Sigmoid colon (tissue), 4 donors: ENCODE measurements at regions not wholly inside any gene's neighbourhood (a gene's known extent, or its start where the extent isn't known, plus 50 kb on each side); places are given as distances from the start of the nearest gene placed in this dataset.

Experiments
- CTCF ChIP-seq, 4 experiments: fragments of 450-650 bp in 3 of 4; fragments of 200-600 bp in 1 of 4; IDR thresholded peaks; one replicate each; pipeline ENCODE4 v1.5.1; 2016 to 2019; ENCODE audit warnings: antibody characterized with exemption in 4 of 4, mild to moderate bottlenecking in 3 of 4, moderate library complexity in 2 of 4
- EP300 ChIP-seq, 4 donors: sonication (generic); formaldehyde crosslinking; IDR thresholded peaks; one replicate each; pipeline ENCODE4 v1.6.1; 2017; ENCODE audit warnings: antibody characterized with exemption in 4 of 4
- POLR2A ChIP-seq, 2 donors: fragments of 450-650 bp; IDR thresholded peaks; one replicate each; pipeline ENCODE4 v1.6.1; 2016; ENCODE audit warnings: antibody characterized with exemption in 2 of 2, mild to moderate bottlenecking in 2 of 2, moderate library complexity in 2 of 2

- no peak for TF ChIP-seq CTCF (IDR thresholded peaks at IDR 0.05)
- TF ChIP-seq EP300 (IDR thresholded peaks at IDR 0.05): no peak
- no peak for TF ChIP-seq POLR2A (IDR thresholded peaks at IDR 0.05)
Observed at GRCh38 chr5:4970171-4970570, 170.0 kb upstream of the ADAMTS16 start.
